Astrocyte of the cerebellum (primary cell): ENCODE measurements at regions not wholly inside any gene's neighbourhood (a gene's known extent, or its start where the extent isn't known, plus 50 kb on each side); places are given as distances from the start of the nearest gene placed in this dataset.

ENCODE experiments used
- DNase-seq: peaks from one replicate; pipeline ENCODE4 v3.0.0-alpha.2; 2011; ENCODE audit warnings: low read depth
- H3K4me3 ChIP-seq: 2 replicates; pipeline ENCODE4 v1.5.1; 2011; ENCODE audit warnings: mild to moderate bottlenecking, low read depth, low read length, moderate library complexity
- CTCF ChIP-seq: IDR thresholded peaks from 2 replicates; pipeline ENCODE4 v1.5.1; 2012; ENCODE audit warnings: low read length, low read depth, moderate library complexity, mild to moderate bottlenecking; ENCODE audit errors: missing control alignments
- in situ Hi-C: cut with HindIII; loops from 2 replicates; pipeline ENCODE4 v1.10.0; 2017; ENCODE audit warnings: low sequenced_read_pairs

- DNase-seq = no peak
- in situ Hi-C loops = no loop called here
- TF ChIP-seq CTCF = no peak
- H3K4me3 ChIP-seq = no peak overlapping the region
Measured at GRCh38 chr6:43985329-43985728, 141.9 kb downstream of the MRPL14 start.

- no peak overlapping the region for H3K4me3 ChIP-seq
- TF ChIP-seq CTCF = no peak
- in situ Hi-C loops = no loop called here
- no peak for DNase-seq
Measured at GRCh38 chr6:43984442-43985321, 142.6 kb downstream of the MRPL14 start.

GRCh38 chr6:43983632-43984031 is 143.6 kb downstream of the MRPL14 start:
- H3K4me3 ChIP-seq = no peak overlapping the region
- no peak for DNase-seq
- no peak for TF ChIP-seq CTCF
- in situ Hi-C loops = no loop called here

- H3K4me3 ChIP-seq = no peak overlapping the region
- in situ Hi-C loops = no loop called here
- no peak for DNase-seq
- TF ChIP-seq CTCF = no peak
Measured at GRCh38 chr6:43983191-43983590, 144.1 kb downstream of the MRPL14 start.

GRCh38 chr6:43982084-43982625 is 145.1 kb downstream of the MRPL14 start:
- no peak for DNase-seq
- no peak overlapping the region for H3K4me3 ChIP-seq
- in situ Hi-C loops = no loop called here
- TF ChIP-seq CTCF = no peak

GRCh38 chr6:43981363-43981990 is 145.8 kb downstream of the MRPL14 start:
- no peak overlapping the region for H3K4me3 ChIP-seq
- DNase-seq = no peak
- in situ Hi-C loops = no loop called here
- TF ChIP-seq CTCF = no peak
